ENCODE measurements at regions not wholly inside any gene's neighbourhood (a gene's known extent, or its start where the extent isn't known, plus 50 kb on each side); places are given as distances from the start of the nearest gene placed in this dataset.

- Histone ChIP-seq H3K9me3 (ENCODE audit: control insufficient read depth, insufficient read depth, low read length) (no peaks in the 10 kb centered on the region), H3K36me3 (ENCODE audit: control insufficient read depth, low read length) (no peaks in the 10 kb centered on the region), H3K4me1 (ENCODE audit: control insufficient read depth, low read length) (no peaks in the 10 kb centered on the region), H3F3A (ENCODE audit: control insufficient read depth, insufficient read depth) (no peaks in the 10 kb centered on the region), H3K9me2 (replicated peaks; ENCODE audit: control insufficient read depth, low read length) (no peaks in the 10 kb centered on the region), H4K20me1 (ENCODE audit: control insufficient read depth, insufficient read depth, low read depth, low read length) (no peaks in the 10 kb centered on the region), H3K79me2 (ENCODE audit: control insufficient read depth, low read length) (no peaks in the 10 kb centered on the region), H3K27ac (ENCODE audit: low read depth, low read length) (no peak overlapping the region), H3K4me2 (ENCODE audit: low read length) (no peak overlapping the region), H3K27me3 (ENCODE audit: control insufficient read depth, low read length) (no peaks in the 10 kb centered on the region), H3K4me3 (ENCODE audit: low read length) (no peak overlapping the region)
- no peak for TF ChIP-seq EZH2phosphoT487 (IDR thresholded peaks at IDR 0.05; ENCODE audit: borderline replicate concordance, low read length)
- TF ChIP-seq, protein P1, sequence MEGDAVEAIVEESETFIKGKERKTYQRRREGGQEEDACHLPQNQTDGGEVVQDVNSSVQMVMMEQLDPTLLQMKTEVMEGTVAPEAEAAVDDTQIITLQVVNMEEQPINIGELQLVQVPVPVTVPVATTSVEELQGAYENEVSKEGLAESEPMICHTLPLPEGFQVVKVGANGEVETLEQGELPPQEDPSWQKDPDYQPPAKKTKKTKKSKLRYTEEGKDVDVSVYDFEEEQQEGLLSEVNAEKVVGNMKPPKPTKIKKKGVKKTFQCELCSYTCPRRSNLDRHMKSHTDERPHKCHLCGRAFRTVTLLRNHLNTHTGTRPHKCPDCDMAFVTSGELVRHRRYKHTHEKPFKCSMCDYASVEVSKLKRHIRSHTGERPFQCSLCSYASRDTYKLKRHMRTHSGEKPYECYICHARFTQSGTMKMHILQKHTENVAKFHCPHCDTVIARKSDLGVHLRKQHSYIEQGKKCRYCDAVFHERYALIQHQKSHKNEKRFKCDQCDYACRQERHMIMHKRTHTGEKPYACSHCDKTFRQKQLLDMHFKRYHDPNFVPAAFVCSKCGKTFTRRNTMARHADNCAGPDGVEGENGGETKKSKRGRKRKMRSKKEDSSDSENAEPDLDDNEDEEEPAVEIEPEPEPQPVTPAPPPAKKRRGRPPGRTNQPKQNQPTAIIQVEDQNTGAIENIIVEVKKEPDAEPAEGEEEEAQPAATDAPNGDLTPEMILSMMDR (IDR thresholded peaks at IDR 0.05; ENCODE audit: low read depth, low read length, poor library complexity, severe bottlenecking): no peak
These were observed 407.9 kb upstream of the ATXN7L3B start for GRCh38 chr12:74129702-74130101.

DNA sequence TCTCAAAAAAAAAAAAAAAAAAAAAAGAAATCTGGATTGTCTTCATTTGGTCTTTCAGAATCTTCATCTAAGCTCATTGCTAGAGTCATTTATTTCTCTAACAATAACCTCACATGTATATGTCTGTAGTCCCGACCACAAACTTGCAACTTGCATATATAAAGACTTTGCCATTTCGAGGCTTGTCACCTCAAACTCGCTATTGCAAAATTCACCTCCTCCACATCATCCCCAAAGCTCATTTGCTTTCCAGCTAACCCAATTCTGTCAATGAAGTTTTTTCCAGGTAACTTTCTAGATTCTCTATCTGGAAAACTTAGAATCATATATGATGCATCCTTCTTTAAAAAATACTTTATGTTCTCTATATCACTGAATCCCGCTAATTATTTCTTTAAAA, 393.2 kb upstream of the ATXN7L3B start:
- Histone ChIP-seq H3K36me3 (ENCODE audit: control insufficient read depth, low read length) (no peaks in the 10 kb centered on the region), H4K20me1 (ENCODE audit: control insufficient read depth, insufficient read depth, low read depth, low read length) (no peaks in the 10 kb centered on the region), H3K4me3 (ENCODE audit: low read length) (no peak overlapping the region), H3K9me2 (replicated peaks; ENCODE audit: control insufficient read depth, low read length) (no peaks in the 10 kb centered on the region), H3F3A (ENCODE audit: control insufficient read depth, insufficient read depth) (no peaks in the 10 kb centered on the region), H3K79me2 (ENCODE audit: control insufficient read depth, low read length) (no peaks in the 10 kb centered on the region), H3K9me3 (ENCODE audit: control insufficient read depth, insufficient read depth, low read length) (no peaks in the 10 kb centered on the region), H3K4me1 (ENCODE audit: control insufficient read depth, low read length) (no peaks in the 10 kb centered on the region), H3K27ac (ENCODE audit: low read depth, low read length) (no peak overlapping the region), H3K4me2 (ENCODE audit: low read length) (no peak overlapping the region), H3K27me3 (ENCODE audit: control insufficient read depth, low read length) (no peaks in the 10 kb centered on the region)
- TF ChIP-seq EZH2phosphoT487 (IDR thresholded peaks at IDR 0.05; ENCODE audit: borderline replicate concordance, low read length): no peak
- TF ChIP-seq, protein P1 (IDR thresholded peaks at IDR 0.05; ENCODE audit: low read depth, low read length, poor library complexity, severe bottlenecking): no peak

DNA sequence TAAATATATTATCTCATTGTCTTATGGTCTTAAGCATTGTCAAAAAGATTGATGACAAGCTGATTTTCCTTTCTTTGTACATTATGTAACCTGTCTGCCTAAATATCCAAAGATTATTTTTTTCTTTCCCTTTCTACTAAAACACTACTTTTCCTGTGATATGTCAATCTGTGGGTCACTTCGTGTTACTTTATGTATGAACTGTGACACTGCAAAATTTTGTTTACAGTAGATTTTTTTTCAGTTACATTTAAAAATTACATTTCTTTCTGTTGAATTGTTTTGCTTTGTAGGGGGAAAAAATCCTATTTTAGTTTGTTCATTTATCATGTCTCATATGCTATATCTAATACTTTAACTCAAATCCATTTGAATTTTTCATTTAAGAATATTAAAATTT, 392.3 kb upstream of the ATXN7L3B start:
- Histone ChIP-seq H3K9me3 (ENCODE audit: control insufficient read depth, insufficient read depth, low read length) (no peaks in the 10 kb centered on the region), H3K27me3 (ENCODE audit: control insufficient read depth, low read length) (no peaks in the 10 kb centered on the region)
- no peak for TF ChIP-seq EZH2phosphoT487 (IDR thresholded peaks at IDR 0.05; ENCODE audit: borderline replicate concordance, low read length)
- TF ChIP-seq, protein P1 (IDR thresholded peaks at IDR 0.05; ENCODE audit: low read depth, low read length, poor library complexity, severe bottlenecking): no peak

GRCh38 chr12:74148849-74149248, 388.8 kb upstream of the ATXN7L3B start:
- no peaks in the 10 kb centered on the region for H3K36me3 ChIP-seq (ENCODE audit: control insufficient read depth, low read length)
- H3K79me2 ChIP-seq (ENCODE audit: control insufficient read depth, low read length): no peaks in the 10 kb centered on the region
- H3F3A ChIP-seq (ENCODE audit: control insufficient read depth, insufficient read depth): no peaks in the 10 kb centered on the region
- no peaks in the 10 kb centered on the region for H4K20me1 ChIP-seq (ENCODE audit: control insufficient read depth, insufficient read depth, low read depth, low read length)
- no peaks in the 10 kb centered on the region for H3K4me1 ChIP-seq (ENCODE audit: control insufficient read depth, low read length)
- H3K27ac ChIP-seq (ENCODE audit: low read depth, low read length): no peak overlapping the region
- no peaks in the 10 kb centered on the region for H3K9me2 ChIP-seq (replicated peaks; ENCODE audit: control insufficient read depth, low read length)
- H3K4me2 ChIP-seq (ENCODE audit: low read length): no peak overlapping the region
- TF ChIP-seq, protein P1 (IDR thresholded peaks at IDR 0.05; ENCODE audit: low read depth, low read length, poor library complexity, severe bottlenecking): no peak
- H3K27me3 ChIP-seq (ENCODE audit: control insufficient read depth, low read length): no peaks in the 10 kb centered on the region
- H3K9me3 ChIP-seq (ENCODE audit: control insufficient read depth, insufficient read depth, low read length): no peaks in the 10 kb centered on the region
- H3K4me3 ChIP-seq (ENCODE audit: low read length): no peak overlapping the region

More for the DNA sequence above, 392.3 kb upstream of the ATXN7L3B start:
- Histone ChIP-seq H3F3A (ENCODE audit: control insufficient read depth, insufficient read depth) (no peaks in the 10 kb centered on the region), H4K20me1 (ENCODE audit: control insufficient read depth, insufficient read depth, low read depth, low read length) (no peaks in the 10 kb centered on the region), H3K79me2 (ENCODE audit: control insufficient read depth, low read length) (no peaks in the 10 kb centered on the region), H3K9me2 (replicated peaks; ENCODE audit: control insufficient read depth, low read length) (no peaks in the 10 kb centered on the region), H3K4me2 (ENCODE audit: low read length) (no peak overlapping the region), H3K36me3 (ENCODE audit: control insufficient read depth, low read length) (no peaks in the 10 kb centered on the region), H3K27ac (ENCODE audit: low read depth, low read length) (no peak overlapping the region), H3K4me3 (ENCODE audit: low read length) (no peak overlapping the region), H3K4me1 (ENCODE audit: control insufficient read depth, low read length) (no peaks in the 10 kb centered on the region)

Measured in DOHH2 (cell line).